ENCODE measurements at regions not wholly inside any gene's neighbourhood (a gene's known extent, or its start where the extent isn't known, plus 50 kb on each side); places are given as distances from the start of the nearest gene placed in this dataset.

DNA sequence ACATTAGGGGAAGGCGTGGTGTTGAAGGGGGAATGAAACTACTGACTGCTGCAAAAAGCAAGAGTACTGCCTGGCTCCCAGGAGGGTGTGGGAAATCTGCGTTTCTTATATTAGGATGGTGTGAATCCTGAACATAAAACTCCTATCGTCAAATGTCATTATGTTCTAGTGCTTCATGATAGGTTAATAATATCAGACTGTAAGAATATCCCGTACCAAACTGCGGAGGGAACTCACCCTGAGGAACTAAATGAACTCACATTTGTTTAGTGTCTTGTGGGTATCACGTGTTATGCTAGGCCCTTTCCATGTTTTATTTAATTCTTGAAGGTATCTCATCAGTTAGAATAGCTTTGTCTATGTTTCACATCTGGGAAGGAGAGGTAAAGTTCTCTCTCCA is 610.7 kb downstream of the QKI start:
- no peak for DNase-seq (ENCODE audit: low read depth)
- TF ChIP-seq, protein P1, sequence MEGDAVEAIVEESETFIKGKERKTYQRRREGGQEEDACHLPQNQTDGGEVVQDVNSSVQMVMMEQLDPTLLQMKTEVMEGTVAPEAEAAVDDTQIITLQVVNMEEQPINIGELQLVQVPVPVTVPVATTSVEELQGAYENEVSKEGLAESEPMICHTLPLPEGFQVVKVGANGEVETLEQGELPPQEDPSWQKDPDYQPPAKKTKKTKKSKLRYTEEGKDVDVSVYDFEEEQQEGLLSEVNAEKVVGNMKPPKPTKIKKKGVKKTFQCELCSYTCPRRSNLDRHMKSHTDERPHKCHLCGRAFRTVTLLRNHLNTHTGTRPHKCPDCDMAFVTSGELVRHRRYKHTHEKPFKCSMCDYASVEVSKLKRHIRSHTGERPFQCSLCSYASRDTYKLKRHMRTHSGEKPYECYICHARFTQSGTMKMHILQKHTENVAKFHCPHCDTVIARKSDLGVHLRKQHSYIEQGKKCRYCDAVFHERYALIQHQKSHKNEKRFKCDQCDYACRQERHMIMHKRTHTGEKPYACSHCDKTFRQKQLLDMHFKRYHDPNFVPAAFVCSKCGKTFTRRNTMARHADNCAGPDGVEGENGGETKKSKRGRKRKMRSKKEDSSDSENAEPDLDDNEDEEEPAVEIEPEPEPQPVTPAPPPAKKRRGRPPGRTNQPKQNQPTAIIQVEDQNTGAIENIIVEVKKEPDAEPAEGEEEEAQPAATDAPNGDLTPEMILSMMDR (IDR thresholded peaks at IDR 0.05; ENCODE audit: low read length, missing control alignments) = no peak
- H3K4me3 ChIP-seq (replicated peaks; ENCODE audit: low read depth, low read length) = no peak overlapping the region

DNA sequence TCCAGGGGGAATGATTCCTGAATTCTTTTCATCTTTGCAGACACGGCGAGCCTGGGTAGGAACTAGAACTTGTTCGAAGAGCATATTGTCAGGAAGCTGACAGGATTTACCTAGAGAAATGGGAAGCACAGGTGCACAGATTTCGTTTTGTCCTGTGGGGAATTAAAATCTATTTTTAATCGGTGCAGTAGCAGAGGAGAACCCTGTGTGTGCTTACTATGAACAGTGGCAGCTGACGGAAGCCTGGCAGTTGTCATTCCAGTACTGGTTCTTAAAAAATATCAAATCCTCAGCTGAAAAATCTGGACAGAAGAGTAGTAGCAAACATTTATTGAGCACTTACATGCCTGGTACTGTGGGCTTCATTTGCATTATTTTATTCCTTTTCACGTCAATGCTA is 609.0 kb downstream of the QKI start:
- no peak overlapping the region for H3K4me3 ChIP-seq (replicated peaks; ENCODE audit: low read depth, low read length)
- no peak for DNase-seq (ENCODE audit: low read depth)
- TF ChIP-seq, protein P1 (IDR thresholded peaks at IDR 0.05; ENCODE audit: low read length, missing control alignments) = no peak

DNA sequence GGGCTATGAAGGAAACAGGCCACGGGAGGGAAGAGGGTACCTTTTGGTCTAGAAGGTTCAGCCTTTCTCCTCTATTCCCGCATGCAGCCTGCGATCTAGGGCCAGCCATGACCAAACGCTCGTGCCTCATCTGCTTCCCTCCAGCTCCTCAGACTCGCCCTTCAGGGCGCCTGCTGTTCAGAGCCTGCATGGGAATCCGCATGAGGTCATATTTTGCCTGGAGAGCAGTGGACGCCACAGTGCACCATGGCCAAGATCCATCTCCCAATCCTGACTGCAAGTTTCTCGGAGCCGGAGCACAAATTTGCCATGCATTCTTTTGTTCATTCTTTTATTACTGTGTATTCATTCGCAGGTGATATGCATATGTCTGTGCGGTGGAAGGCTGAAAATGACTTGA is 608.1 kb downstream of the QKI start:
- no peak for DNase-seq (ENCODE audit: low read depth)
- TF ChIP-seq, protein P1 (IDR thresholded peaks at IDR 0.05; ENCODE audit: low read length, missing control alignments) = no peak
- H3K4me3 ChIP-seq (replicated peaks; ENCODE audit: low read depth, low read length) = no peak overlapping the region

DNA sequence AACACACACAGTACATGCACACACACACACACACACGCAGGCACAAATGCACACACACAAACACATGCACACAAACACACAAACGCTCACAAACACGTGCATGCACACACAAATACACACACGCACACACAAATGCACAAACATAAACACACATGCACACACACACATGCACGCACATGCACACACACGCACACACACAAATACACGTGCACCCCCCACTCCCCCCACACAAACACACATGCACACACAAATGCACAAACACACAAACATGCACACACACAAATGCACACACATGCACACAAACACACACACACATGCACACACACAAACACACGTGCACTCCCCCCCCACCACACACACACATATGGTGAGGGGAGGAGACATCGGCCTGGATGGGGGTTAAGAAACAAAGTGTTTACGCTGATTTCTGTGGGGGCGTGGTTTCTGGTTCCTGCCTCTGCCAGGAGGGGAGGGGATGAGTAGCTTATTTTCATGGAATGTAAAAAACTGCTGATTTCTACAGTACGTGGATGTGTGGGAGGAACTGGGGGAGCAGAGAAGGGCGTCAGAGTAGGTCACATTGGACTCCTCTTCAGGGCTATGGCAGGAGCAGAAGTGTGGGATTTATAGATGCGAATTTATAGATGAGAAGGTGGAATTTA is 607.2 kb downstream of the QKI start:
- no peak overlapping the region for H3K4me3 ChIP-seq (replicated peaks; ENCODE audit: low read depth, low read length)
- DNase-seq (ENCODE audit: low read depth) = peak; percentile 54

DNA sequence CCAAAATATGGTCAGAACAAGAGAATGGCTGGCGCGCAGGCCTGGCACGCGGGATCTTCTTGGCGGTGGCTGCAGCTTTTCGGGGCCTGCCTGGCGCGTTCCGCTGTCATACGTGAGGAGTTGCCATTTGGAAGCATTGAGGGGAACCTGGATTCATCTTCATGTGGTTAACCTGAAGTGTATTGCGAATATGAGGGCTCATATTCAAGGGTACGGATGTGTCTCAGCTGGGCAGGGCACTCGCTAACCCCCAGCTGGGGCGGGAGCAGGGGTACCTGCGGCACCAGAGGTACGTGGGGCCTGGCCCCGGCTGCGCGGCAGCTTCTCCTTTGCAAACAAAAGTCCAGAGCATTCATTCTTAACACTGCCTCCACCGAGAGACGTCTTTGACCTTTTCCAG is 605.6 kb downstream of the QKI start:
- H3K4me3 ChIP-seq (replicated peaks; ENCODE audit: low read depth, low read length) = no peak overlapping the region
- no peak for DNase-seq (ENCODE audit: low read depth)
- TF ChIP-seq, protein P1 (IDR thresholded peaks at IDR 0.05; ENCODE audit: low read length, missing control alignments) = no peak

More for the DNA sequence above, 607.2 kb downstream of the QKI start:
- TF ChIP-seq, protein P1 (IDR thresholded peaks at IDR 0.05; ENCODE audit: low read length, missing control alignments) = no peak

DNA sequence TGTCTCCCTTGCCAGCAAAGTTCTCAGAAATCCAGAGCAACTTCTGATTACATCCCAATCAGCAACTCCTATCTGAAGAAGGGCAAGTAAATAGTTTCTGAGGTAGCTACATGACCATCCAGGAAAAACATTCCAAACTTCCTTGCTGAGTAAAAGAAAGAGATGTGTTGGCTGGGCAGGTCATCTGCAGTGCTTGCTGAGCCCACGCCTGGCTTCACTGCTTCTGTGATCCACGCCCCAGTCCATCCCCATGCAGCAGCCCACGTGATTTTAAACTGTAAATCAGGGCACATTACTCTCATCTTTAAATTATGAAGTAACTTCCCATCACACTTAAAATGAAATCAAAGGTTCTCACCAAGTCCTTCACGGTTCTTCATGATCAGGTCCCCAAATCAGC is 603.6 kb downstream of the QKI start:
- DNase-seq (ENCODE audit: low read depth) = no peak
- TF ChIP-seq, protein P1 (IDR thresholded peaks at IDR 0.05; ENCODE audit: low read length, missing control alignments) = no peak
- H3K4me3 ChIP-seq (replicated peaks; ENCODE audit: low read depth, low read length) = no peak overlapping the region

DNA sequence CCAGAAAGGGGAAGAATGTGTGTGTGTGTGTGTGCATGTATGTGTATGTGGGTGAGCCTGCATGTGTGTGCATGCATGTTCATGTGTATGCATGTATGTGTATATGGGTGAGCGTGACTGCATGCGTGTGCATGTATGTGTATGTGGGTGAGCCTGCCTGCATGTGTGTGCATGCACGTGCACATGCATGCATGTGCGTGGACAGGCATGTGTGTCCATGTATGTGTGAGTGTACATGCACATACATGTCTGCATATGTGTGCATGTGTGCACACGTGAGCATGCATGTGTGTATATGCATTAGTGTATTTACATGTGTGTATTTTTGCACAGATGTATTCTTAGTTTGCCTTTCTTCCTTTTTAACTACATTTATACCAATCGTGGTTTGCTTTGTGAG is 601.5 kb downstream of the QKI start:
- no peak for DNase-seq (ENCODE audit: low read depth)
- no peak overlapping the region for H3K4me3 ChIP-seq (replicated peaks; ENCODE audit: low read depth, low read length)
- TF ChIP-seq, protein P1 (IDR thresholded peaks at IDR 0.05; ENCODE audit: low read length, missing control alignments) = no peak
